A673 (cell line): ENCODE measurements at regions not wholly inside any gene's neighbourhood (a gene's known extent, or its start where the extent isn't known, plus 50 kb on each side); places are given as distances from the start of the nearest gene placed in this dataset.

ENCODE experiments used
- CTCF ChIP-seq: fragments of 300-800, 200-600 bp; sonication (generic); conservative IDR thresholded peaks from 2 replicates; pipeline ENCODE4 v1.5.1; 2017; ENCODE audit warnings: low read depth, mild to moderate bottlenecking, antibody characterized with exemption, low read length, moderate library complexity, mixed read lengths
- EZH2 ChIP-seq: fragments of 200-600 bp; sonication (generic); IDR thresholded peaks from 2 replicates; pipeline ENCODE4 v1.6.1; 2017; ENCODE audit warnings: borderline replicate concordance, low read depth, mild to moderate bottlenecking, mixed read lengths, antibody characterized with exemption, low read length; ENCODE audit not compliant: poor library complexity, severe bottlenecking

DNA sequence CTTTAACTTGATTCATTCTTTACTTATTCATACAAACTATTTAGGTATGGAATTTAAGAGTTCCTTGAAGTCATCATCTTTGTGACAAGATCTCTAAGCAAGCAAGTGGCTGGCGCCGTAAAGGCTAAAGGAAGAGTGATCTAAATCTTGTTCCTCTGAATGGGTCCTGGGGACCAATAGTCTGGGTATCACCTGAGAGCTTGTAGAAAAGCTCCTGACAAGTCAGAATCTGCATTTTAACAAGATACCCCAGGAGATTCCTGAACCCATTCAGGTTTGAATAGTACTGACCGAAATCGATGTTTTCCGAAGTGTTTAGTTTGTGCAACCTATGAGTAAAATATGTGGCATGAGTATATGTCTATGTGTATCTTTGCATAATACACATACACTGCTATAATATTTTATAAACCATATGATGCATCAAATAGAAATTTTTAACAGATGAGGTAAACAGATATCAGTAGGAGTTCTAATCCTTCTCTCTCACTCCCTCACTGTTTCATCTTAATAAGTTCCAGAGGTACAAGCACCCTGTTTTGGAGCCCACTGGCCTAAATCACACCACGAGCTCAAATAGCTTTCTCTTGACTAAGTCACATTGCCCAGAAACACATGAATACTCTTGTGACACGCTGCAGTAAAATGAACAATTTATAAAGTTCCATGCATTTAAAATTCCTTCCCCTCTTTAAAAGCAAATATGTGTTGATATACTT lies 170.0 kb downstream of the RELL1 start:
- TF ChIP-seq CTCF: no peak
- no peak for TF ChIP-seq EZH2
